Suprapubic skin (tissue), 3 donors: ENCODE measurements at regions not wholly inside any gene's neighbourhood (a gene's known extent, or its start where the extent isn't known, plus 50 kb on each side); places are given as distances from the start of the nearest gene placed in this dataset.
"Not testable (repeated sequence)": the region's sequence is repeated elsewhere in the genome, so short reads cannot be mapped to it uniquely, and the experiment has no call there.

Experiments
- POLR2AphosphoS5 ChIP-seq, 3 donors: sonication (generic); formaldehyde crosslinking; IDR thresholded peaks; one replicate each; pipeline ENCODE4 v1.6.1; 2017; ENCODE audit warnings: antibody characterized with exemption in 3 of 3
- TF ChIP-seq, protein P1 (sequence below), 2 donors: fragments of 200-600 bp in 1 of 2; fragments of 450-650 bp in 1 of 2; sonication (generic) in 1 of 2; IDR thresholded peaks; one replicate each; pipeline ENCODE4 v1.5.1; 2016 to 2019; ENCODE audit warnings: antibody characterized with exemption in 2 of 2, mild to moderate bottlenecking in 1 of 2, moderate library complexity in 1 of 2

DNA sequence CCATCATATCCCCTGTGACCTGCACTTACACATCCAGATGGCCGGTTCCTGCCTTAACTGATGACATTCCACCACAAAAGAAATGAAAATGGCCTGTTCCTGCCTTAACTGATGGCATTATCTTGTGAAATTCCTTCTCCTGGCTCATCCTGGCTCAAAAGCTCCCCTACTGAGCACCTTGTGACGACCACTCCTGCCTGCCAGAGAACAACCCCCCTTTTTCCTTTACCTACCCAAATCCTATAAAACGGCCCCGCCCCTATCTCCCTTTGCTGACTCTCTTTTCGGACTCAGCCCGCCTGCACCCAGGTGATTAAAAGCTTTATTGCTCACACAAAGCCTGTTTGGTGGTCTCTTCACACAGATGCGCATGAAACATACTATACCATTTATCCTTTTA lies 279.7 kb upstream of the CHRM3 start:
- TF ChIP-seq, protein P1, sequence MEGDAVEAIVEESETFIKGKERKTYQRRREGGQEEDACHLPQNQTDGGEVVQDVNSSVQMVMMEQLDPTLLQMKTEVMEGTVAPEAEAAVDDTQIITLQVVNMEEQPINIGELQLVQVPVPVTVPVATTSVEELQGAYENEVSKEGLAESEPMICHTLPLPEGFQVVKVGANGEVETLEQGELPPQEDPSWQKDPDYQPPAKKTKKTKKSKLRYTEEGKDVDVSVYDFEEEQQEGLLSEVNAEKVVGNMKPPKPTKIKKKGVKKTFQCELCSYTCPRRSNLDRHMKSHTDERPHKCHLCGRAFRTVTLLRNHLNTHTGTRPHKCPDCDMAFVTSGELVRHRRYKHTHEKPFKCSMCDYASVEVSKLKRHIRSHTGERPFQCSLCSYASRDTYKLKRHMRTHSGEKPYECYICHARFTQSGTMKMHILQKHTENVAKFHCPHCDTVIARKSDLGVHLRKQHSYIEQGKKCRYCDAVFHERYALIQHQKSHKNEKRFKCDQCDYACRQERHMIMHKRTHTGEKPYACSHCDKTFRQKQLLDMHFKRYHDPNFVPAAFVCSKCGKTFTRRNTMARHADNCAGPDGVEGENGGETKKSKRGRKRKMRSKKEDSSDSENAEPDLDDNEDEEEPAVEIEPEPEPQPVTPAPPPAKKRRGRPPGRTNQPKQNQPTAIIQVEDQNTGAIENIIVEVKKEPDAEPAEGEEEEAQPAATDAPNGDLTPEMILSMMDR (IDR thresholded peaks at IDR 0.05): not testable (repeated sequence)
- TF ChIP-seq POLR2AphosphoS5 (IDR thresholded peaks at IDR 0.05): not testable (repeated sequence)
